ENCODE measurements at regions not wholly inside any gene's neighbourhood (a gene's known extent, or its start where the extent isn't known, plus 50 kb on each side); places are given as distances from the start of the nearest gene placed in this dataset.

- TF ChIP-seq ZNF121 (CRISPR knock-in tag; IDR thresholded peaks at IDR 0.05) (no peak), E2F1 (CRISPR knock-in tag; IDR thresholded peaks at IDR 0.05) (no peak), ZBTB21 (CRISPR knock-in tag; IDR thresholded peaks at IDR 0.05; ENCODE audit: borderline replicate concordance) (no peak), CTCF (IDR thresholded peaks at IDR 0.05) (no peak), ESRRA (CRISPR knock-in tag; IDR thresholded peaks at IDR 0.05; ENCODE audit: borderline replicate concordance) (no peak), ZNF512 (CRISPR knock-in tag; IDR thresholded peaks at IDR 0.05; ENCODE audit: borderline replicate concordance) (no peak), MAX (CRISPR knock-in tag; IDR thresholded peaks at IDR 0.05) (no peak)
Measured at GRCh38 chr16:66194866-66195265, 171.6 kb upstream of the CDH5 start.

Data from WTC11 (cell line).